ENCODE measurements at regions not wholly inside any gene's neighbourhood (a gene's known extent, or its start where the extent isn't known, plus 50 kb on each side); places are given as distances from the start of the nearest gene placed in this dataset.
A peak's percentile ranks its signal among the peaks of the same experiment; 100 is the strongest.

DNA sequence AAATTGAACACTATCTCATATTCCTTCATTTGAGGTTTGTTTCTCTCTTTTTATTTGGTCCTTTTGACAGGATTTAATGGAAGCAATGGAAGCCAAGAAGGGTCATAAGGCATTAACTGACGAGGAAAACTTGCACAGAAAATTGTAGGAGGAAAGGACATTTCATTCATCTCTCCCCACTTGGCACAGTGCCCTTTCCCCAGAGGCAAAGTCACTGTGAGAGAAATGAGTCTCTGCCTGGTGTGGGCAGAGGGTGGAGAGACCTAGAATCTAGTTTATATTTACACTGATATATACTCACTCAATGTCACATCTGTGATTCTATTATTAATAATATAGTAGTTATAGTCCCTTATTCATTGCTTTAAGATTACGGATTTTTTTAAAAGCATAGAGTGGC is 324.6 kb upstream of the IL12A start:
- intact Hi-C loops (cut with DNase I): no loop called here
- Histone ChIP-seq H3K4me1 (peaks cover 0 to 21% (median 6%) of the 10 kb centered on the region in 9 donors), H3K36me3 (no peaks in the 10 kb centered on the region), H3K9me3 (peaks cover 0 to 18% (median 0%) of the 10 kb centered on the region in 11 donors), H3K27me3 (no peaks in the 10 kb centered on the region), H3K27ac (no peak overlapping the region), H3K4me3 (no peak overlapping the region)
- TF ChIP-seq, protein P1, sequence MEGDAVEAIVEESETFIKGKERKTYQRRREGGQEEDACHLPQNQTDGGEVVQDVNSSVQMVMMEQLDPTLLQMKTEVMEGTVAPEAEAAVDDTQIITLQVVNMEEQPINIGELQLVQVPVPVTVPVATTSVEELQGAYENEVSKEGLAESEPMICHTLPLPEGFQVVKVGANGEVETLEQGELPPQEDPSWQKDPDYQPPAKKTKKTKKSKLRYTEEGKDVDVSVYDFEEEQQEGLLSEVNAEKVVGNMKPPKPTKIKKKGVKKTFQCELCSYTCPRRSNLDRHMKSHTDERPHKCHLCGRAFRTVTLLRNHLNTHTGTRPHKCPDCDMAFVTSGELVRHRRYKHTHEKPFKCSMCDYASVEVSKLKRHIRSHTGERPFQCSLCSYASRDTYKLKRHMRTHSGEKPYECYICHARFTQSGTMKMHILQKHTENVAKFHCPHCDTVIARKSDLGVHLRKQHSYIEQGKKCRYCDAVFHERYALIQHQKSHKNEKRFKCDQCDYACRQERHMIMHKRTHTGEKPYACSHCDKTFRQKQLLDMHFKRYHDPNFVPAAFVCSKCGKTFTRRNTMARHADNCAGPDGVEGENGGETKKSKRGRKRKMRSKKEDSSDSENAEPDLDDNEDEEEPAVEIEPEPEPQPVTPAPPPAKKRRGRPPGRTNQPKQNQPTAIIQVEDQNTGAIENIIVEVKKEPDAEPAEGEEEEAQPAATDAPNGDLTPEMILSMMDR (IDR thresholded peaks at IDR 0.05): no peak
- ATAC-seq (no peak), DNase-seq (no peak)
- WGBS, 2 donors: 48 to 56% methylated on average over 2 of the region's 2 CpGs

DNA sequence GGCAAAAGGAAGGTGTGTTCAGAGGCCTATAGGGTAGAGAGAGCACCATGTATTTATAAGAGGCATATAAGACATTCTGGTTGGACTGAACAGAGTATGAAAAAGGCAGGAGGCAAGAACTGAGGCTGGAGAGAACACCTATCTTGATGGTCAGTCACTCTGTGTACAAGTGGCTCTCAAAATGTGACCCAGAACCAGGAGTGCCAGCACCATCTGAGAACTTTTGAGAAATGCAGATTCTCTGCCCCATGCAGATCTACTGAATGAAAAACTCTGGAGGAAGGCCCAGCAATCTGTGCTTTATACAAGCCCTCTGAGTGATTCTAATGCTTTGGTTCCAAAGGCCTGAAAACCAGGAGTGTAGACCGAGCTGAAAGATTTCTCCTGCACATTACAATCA is 324.0 kb upstream of the IL12A start:
- no peak for DNase-seq
- Histone ChIP-seq H3K4me3 (no peak overlapping the region), H3K4me1 (peaks cover 0 to 24% (median 6%) of the 10 kb centered on the region in 9 donors), H3K36me3 (no peaks in the 10 kb centered on the region), H3K27me3 (no peaks in the 10 kb centered on the region), H3K27ac (peak overlapping the region in 1 of 10 donors; percentile 36), H3K9me3 (peaks cover 0 to 18% (median 0%) of the 10 kb centered on the region in 11 donors)
- WGBS, 2 donors: 74 to 84% methylated on average over 1 of the region's 1 CpG
- intact Hi-C loops (cut with DNase I): no loop called here
- ATAC-seq: peak in 3 of 8 donors; percentile 14 to 78 (median 38)
- TF ChIP-seq, protein P1 (IDR thresholded peaks at IDR 0.05): no peak

DNA sequence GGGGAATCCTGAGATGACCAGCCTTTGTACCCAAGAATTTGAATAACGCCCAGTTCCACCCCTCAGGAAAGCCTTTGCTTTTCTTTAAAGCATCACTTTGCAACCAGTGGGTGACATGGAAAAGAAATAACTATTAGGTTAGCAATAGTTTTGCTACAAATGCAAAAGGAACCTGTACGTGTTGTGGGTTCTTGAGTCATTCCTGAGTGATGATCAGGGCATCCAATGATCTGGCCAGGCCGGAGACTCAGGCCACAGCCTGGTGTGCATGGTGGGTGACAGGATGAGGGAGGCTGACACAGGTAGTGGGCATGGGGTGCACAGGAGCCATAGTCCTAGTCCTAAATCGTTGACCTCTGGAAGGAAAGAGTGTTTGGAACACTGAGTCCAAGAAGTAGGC is 321.4 kb upstream of the IL12A start:
- WGBS, 2 donors: 88 to 90% methylated on average over 4 of the region's 4 CpGs
- no peaks in the 10 kb centered on the region for H3K36me3 ChIP-seq
- ATAC-seq (no peak), DNase-seq (no peak)
- no peak overlapping the region for H3K27ac ChIP-seq
- TF ChIP-seq, protein P1 (IDR thresholded peaks at IDR 0.05): no peak
- peaks cover 0 to 29% (median 6%) of the 10 kb centered on the region in 9 donors for H3K4me1 ChIP-seq
- peaks cover 0 to 9% (median 0%) of the 10 kb centered on the region in 11 donors for H3K9me3 ChIP-seq
- intact Hi-C loops (cut with DNase I): no loop called here
- no peak overlapping the region for H3K4me3 ChIP-seq
- no peaks in the 10 kb centered on the region for H3K27me3 ChIP-seq

DNA sequence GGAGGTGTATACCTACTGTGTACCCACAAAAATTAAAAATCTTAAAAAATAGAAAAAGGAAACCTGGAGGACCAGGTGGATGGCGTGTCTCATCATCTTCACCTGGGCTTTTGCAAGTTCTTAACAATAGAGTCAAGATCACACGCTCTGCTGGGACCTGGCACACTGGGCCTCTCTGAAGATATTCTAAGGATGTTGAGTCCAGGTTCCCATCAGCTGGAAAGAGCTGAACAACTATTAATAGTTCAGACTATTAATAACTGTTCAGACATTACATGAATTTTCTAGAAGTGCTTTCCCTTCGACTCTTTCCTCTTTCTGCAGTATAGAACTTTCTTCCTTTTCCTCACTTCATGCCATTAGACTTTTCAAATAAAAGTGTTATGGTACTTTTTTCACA is 320.2 kb upstream of the IL12A start:
- intact Hi-C loops (cut with DNase I): no loop called here
- WGBS, 2 donors: 50 to 57% methylated on average over 3 of the region's 3 CpGs
- peak; percentile 80 to 91 (median 84) for ATAC-seq

More for the DNA sequence above, 320.2 kb upstream of the IL12A start:
- Histone ChIP-seq H3K9me3 (no peaks in the 10 kb centered on the region), H3K27me3 (no peaks in the 10 kb centered on the region), H3K4me1 (peaks cover 0 to 29% (median 6%) of the 10 kb centered on the region in 9 donors), H3K27ac (peak overlapping the region in 9 of 10 donors; percentile 6 to 73 (median 49)), H3K36me3 (no peaks in the 10 kb centered on the region), H3K4me3 (no peak overlapping the region)
- TF ChIP-seq, protein P1 (IDR thresholded peaks at IDR 0.05): no peak
- DNase-seq: peak; percentile 9 to 23
